Hindlimb muscle (tissue), 1 donor: ENCODE measurements at regions not wholly inside any gene's neighbourhood (a gene's known extent, or its start where the extent isn't known, plus 50 kb on each side); places are given as distances from the start of the nearest gene placed in this dataset.
"Not testable (repeated sequence)": the region's sequence is repeated elsewhere in the genome, so short reads cannot be mapped to it uniquely, and the experiment has no call there.

Experiments
- DNase-seq: peaks from one replicate; pipeline ENCODE4 v3.0.0-alpha.2; 2013

GRCh38 chr1:115452600-115453329 is 114.7 kb upstream of the NGF start:
- no peak for DNase-seq

- DNase-seq: no peak
Measured at GRCh38 chr1:115450501-115451040, 112.5 kb upstream of the NGF start.

DNA sequence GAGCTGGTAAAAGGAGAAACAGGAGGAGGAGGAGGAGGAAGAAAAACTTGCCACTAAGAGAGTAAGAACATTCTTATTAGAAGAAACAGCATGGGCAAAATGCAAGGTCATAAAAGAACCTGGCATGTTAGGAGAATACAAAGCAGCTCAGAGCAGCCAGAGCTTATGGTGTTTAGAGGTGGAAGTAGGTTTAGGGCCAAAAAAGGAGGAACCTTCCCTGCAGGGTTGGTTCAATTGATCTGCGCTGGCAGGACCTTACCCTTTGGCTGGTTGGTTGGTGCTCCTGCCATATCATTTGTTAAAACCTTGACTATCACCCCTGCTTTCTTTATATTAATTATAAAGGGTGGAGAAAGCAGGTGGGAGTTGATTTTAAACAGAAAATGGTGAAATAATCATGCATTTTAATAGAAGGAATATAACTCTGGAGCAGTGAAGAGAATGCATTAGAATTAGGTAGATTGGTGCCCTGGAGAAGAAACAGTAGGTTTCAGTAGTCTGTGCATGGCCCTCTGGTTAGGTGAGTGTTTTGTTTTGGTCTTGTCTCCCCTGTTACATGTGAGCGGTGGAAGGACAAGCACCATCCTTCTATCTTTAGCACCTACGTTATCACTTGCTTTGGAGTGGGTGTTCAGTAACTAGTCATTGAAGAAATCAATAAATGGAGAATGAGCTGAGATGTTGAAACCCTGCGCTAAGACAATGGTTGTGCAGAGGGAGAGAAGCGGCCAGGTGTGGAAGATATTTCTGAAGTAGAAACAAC is 110.4 kb upstream of the NGF start:
- no peak for DNase-seq

DNA sequence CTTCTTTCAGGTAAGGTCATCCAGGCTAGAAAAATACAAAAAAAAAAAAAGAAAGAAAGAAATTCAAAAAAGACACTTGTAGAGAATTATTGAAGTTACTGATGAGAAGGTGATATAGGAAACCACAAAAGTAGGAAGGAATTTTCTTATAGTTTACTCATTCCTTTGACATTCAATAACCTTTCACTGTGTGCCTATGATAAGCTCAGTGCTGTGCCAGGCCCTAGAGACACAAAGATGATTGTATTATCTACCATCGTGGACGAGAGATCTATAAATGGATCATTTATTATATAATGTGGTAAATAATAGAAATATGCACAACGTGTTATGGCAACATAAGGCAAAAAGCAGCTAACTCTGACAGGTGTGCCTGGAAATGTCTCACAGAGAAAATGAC is 109.6 kb upstream of the NGF start:
- no peak for DNase-seq

GRCh38 chr1:115445090-115445489 is 107.0 kb upstream of the NGF start:
- DNase-seq: no peak

- DNase-seq: no peak
Measured at GRCh38 chr1:115440733-115441132, 102.7 kb upstream of the NGF start.

GRCh38 chr1:115439520-115439919 is 101.5 kb upstream of the NGF start:
- DNase-seq: not testable (repeated sequence)

DNA sequence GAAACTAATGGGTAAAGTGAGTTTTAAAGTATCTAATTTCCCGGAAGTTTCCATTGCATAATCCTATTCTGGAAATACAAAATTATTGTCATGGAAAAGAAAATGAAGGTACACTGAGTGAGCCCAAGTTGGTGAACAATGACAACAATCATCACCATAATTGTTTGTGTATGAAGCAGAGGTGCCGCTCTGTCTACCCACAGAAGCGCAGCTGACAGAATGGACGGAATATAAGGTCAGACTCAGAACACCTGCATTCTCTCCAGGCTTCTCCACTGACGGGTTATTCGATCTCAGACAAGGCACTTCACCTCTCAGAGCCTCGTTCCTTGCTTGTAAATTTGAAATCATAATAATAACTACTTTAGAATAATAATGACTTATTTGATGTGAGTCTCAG is 99.1 kb upstream of the NGF start:
- no peak for DNase-seq

DNA sequence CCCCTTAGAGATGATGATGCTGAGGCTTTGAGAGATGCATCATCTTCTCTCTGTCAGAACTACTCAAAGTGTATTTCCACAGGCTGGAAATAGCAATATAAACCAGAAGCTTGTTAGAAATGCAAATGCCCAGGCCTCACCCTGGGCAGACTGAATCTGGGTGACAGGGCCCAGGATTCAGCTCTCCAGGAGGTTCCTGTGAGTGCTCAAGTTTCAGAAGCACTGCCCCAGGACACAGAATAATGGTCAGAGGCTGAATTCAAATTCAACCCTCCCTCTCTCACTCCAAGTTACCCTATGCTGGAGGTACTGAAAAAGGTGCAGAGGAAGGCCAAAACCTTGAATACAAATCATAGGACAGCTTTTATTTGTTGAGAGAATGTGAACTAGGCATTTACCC is 98.5 kb upstream of the NGF start:
- DNase-seq: no peak

DNA sequence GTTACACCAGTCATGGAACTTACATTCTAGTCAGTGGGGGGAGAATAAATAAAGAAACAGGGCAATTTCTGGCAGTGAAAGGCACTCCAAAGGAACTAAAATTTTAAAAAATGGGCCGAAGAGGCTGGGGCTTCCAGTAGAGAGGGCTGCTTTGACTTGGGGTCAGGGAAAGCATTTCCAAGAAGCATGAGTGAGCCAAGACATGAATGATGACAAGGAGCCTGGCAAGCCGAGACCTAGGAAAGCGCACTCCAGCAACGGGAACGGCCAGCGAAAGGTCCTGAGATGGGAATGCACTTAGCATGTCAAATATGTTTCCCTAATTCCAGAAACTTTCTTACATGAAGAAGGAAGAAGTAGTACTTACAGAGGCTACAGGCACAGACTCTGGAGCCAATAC is 95.4 kb upstream of the NGF start:
- no peak for DNase-seq

- DNase-seq: no peak
Measured at GRCh38 chr1:115432061-115432460, 94.0 kb upstream of the NGF start.

GRCh38 chr1:115430441-115431158 is 92.6 kb upstream of the NGF start:
- no peak for DNase-seq

DNA sequence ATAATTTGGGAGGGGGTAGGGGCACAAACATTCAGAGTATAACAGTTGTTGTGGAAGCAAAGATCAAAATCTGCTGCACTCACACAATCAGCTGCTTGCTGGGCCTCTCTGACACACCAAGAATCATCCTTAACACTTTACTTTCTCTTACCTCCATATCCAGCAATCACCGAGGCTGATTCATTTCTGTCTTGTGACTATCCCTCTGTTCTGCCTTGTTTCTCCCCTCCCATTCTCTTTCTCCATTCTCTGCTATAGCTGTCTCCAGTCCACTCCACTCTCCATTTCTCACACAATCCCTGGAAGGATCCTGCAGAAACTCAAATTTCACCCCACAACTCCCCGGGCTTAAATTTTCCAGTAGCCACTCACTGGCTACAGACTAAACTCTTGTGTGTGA is 91.8 kb upstream of the NGF start:
- no peak for DNase-seq

DNA sequence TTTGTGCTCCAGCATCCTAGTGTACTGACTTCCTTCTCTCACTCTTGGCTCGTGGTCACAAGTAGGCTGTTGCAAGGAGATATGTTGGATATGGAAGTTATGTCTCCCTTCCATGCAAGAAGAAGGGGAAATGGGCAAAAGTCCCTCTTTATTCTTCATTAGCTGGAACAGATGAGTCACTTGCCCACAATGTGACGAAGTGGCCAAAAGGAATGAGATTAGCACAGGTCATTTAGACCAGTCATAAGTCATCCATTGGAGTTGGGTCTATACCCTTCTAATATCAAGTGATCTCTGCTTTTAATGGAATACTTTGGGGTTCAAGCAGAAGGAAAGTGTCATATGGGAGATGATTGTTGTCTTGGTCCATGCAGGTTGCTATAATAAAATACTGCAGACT is 91.2 kb upstream of the NGF start:
- no peak for DNase-seq

DNA sequence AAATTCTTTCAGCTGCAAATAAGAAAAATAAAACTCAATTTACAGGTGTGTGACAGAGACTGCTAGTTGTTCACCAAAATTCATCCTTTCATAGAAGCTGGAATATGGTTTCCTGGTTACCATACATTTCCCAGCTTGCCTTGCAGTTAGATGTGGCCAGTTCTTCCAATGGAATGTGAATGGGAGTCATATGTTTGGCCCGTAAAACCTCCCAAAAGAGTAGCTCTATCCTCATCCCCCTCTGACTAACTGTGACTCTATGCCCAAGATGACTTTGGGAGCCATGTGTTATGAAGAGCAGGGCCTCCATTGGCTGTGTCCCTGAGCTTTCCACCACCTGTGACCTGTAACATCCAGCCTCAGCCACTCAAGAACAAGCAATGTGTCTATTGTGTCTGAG is 90.6 kb upstream of the NGF start:
- DNase-seq: no peak

DNA sequence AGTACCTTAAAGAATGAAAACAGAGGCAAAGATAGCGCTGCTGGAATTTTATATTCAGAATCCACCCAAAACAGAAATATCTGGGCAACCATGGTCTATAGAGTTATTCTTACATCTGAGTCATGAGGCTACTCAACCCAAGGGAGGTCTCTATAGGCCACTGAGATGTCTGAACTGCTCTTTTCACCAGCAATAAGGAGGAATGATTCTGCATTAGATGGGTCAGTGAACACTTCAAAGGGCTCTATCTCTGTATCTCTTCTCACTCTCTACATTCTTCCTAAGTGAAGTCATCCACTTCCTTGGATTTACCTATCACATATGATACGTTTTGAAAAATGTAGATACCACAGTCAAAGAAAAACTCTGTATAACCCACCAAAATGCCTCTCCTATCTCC is 90.2 kb upstream of the NGF start:
- no peak for DNase-seq

GRCh38 chr1:115426956-115427355 is 88.9 kb upstream of the NGF start:
- DNase-seq: no peak

DNA sequence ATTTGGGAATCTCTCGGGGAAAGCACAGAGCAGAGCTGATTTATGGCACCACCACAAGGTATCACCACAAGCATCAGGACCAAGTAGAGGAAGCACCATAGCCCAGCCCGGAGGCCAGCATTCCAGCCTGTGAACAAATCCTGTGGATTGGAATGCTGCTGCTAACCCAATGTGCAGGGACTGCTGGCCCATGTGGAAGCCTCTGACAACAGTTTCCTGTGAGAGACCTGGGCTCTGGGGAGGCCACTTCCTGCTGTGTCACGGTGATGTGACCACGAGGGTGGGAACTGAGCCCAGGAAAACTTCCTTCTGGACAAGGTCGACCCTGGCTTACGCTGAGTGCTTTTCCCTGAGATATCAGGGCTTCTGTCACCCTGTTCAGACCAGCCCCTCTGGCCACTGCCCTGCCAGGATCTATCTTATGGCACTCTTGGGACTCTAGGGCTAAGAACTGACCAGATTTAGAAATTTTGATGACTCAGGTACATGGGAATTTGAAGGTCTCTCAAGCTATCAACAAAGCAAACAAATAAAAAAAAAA is 88.3 kb upstream of the NGF start:
- no peak for DNase-seq

DNA sequence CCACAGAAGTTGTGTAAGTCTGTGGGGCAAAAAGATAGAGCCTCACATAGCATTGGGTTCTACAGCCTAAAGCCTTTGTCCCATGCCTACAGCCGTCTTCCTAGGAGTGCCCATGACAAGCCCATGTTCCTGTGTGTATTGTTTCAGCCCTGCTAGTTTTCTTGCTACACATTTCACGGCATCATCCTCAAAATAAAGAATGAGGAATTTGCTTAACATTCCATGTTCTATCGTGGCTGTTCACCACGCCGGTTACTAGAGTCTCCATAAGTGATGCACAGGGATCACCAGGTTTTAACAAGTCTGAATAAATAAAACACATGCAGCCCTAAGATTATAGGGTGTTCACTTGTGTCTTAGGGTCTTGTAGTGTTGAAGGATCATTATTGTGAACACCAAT is 87.4 kb upstream of the NGF start:
- no peak for DNase-seq

DNA sequence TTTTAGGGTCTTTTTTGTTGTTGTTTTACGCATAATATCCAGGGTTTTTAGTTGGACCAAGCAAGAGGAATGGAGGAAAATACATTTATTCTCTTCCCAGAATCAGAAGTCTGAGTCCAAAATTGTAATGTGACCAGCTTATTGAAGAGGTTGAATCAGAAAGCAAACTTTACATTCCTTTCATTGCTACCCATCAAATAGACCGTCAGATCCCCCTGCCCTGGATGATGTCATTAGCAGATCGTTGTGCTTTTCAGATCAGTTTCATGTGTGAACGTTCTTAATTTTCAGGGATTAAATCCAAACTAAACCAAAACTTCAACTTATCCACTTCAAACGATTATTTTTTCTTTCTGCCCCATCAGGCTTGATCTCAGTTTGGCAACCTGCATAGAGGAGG is 85.7 kb upstream of the NGF start:
- DNase-seq: no peak

GRCh38 chr1:115419571-115419970 is 81.5 kb upstream of the NGF start:
- DNase-seq: no peak

DNA sequence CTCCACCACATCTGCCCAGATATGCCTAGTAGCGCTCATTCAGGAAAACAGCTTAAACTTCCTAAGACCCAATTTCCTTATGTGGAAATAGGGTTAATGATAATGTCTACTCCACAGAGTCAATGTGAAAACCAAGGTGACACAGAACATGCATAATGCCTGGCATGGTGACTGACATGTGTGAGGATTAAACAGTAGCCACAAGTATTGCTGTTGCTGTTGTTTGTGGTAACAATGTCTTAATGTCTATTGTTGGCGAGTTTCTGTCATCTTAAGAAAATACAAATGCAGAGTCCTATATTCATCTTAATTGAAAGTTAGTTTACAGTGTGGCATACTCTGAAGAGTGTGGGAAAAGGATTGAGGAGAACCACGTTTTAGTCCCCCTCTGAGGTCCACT is 75.6 kb upstream of the NGF start:
- DNase-seq: no peak

DNA sequence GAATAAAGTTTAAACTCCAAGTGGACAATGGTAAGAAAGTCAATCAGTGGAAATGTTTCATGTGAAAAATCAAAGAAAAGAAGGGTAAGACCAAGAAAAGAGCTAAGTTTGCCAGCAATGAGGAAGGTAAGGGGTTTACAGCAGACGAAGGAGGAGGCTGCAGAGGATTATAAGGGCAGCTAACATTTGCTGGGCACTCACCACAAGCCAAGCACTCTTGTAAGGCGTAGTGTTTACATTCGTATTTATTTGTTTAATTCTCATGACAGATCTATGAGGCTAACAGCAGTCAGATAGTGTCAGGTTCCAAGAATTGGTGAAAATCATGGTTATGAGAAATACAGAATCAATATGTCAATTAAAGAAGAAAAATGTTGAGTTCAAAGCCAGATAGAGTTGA is 75.2 kb upstream of the NGF start:
- no peak for DNase-seq
